GM12875 (cell line): ENCODE measurements at regions not wholly inside any gene's neighbourhood (a gene's known extent, or its start where the extent isn't known, plus 50 kb on each side); places are given as distances from the start of the nearest gene placed in this dataset.
"Not testable (repeated sequence)": the region's sequence is repeated elsewhere in the genome, so short reads cannot be mapped to it uniquely, and the experiment has no call there.

ENCODE experiments used
- H3K4me3 ChIP-seq: one replicate; pipeline ENCODE4 v1.5.1; 2011; ENCODE audit warnings: low read depth, low read length, control low read depth
- CTCF ChIP-seq: IDR thresholded peaks from 2 replicates; pipeline ENCODE4 v1.5.1; 2011; ENCODE audit warnings: low read depth, mild to moderate bottlenecking, control low read depth, inconsistent platforms, low read length, moderate library complexity, borderline replicate concordance; ENCODE audit not compliant: insufficient read depth

- no peak for TF ChIP-seq CTCF
Observed at GRCh38 chr3:145906301-145906700, 254.7 kb downstream of the PLOD2 start.

GRCh38 chr3:145906755-145907154 lies 254.2 kb downstream of the PLOD2 start:
- no peak for TF ChIP-seq CTCF
- H3K4me3 ChIP-seq: no peak overlapping the region

More at GRCh38 chr3:145906301-145906700, 254.7 kb downstream of the PLOD2 start:
- H3K4me3 ChIP-seq: no peak overlapping the region

GRCh38 chr3:145911016-145911415 lies 250.0 kb downstream of the PLOD2 start:
- no peak for TF ChIP-seq CTCF

GRCh38 chr3:145915787-145916186 lies 245.2 kb downstream of the PLOD2 start:
- TF ChIP-seq CTCF: no peak

More at GRCh38 chr3:145911016-145911415, 250.0 kb downstream of the PLOD2 start:
- no peak overlapping the region for H3K4me3 ChIP-seq

GRCh38 chr3:145927736-145928135 lies 233.2 kb downstream of the PLOD2 start:
- H3K4me3 ChIP-seq: not testable (repeated sequence)

More at GRCh38 chr3:145915787-145916186, 245.2 kb downstream of the PLOD2 start:
- H3K4me3 ChIP-seq: no peak overlapping the region

GRCh38 chr3:145936971-145937370 lies 224.0 kb downstream of the PLOD2 start:
- no peak overlapping the region for H3K4me3 ChIP-seq
- TF ChIP-seq CTCF: no peak

- TF ChIP-seq CTCF: no peak
- no peak overlapping the region for H3K4me3 ChIP-seq
Observed at GRCh38 chr3:145939431-145939830, 221.6 kb downstream of the PLOD2 start.

- TF ChIP-seq CTCF: no peak
Observed at GRCh38 chr3:145942052-145942451, 218.9 kb downstream of the PLOD2 start.

More at GRCh38 chr3:145942052-145942451, 218.9 kb downstream of the PLOD2 start:
- H3K4me3 ChIP-seq: no peak overlapping the region
